Activated CD8-positive, alpha-beta T cell treated with anti-CD3 and anti-CD28 coated beads for 36 hours (primary cell): ENCODE measurements at regions not wholly inside any gene's neighbourhood (a gene's known extent, or its start where the extent isn't known, plus 50 kb on each side); places are given as distances from the start of the nearest gene placed in this dataset.

Source experiments
- ATAC-seq: fragments of 200-7000 bp; cut with Tn5 transposase; one replicate; pipeline ENCODE4 v1.10.0; 2021; ENCODE audit warnings: mild to moderate bottlenecking, moderate library complexity
- CTCF ChIA-PET: fragments of 350-600 bp; sonication (Branson Sonifier 250); formaldehyde crosslinking; loops from one replicate; lab custom pipeline; 2021; ENCODE audit warnings: antibody characterized with exemption; lab: Charles Lee
- POLR2A ChIA-PET: fragments of 350-600 bp; sonication (Branson Sonifier 250); formaldehyde crosslinking; loops from one replicate; lab custom pipeline; 2021; ENCODE audit warnings: antibody characterized with exemption; lab: Charles Lee
- DNase-seq: peaks from one replicate; pipeline ENCODE4 v3.0.0-alpha.2; 2020
- H3K27ac Mint-ChIP-seq: one replicate; pipeline ENCODE4 v1.8.0; 2021; ENCODE audit warnings: mild to moderate bottlenecking, mixed read lengths
- H3K27me3 Mint-ChIP-seq: one replicate; pipeline ENCODE4 v1.8.0; 2021; ENCODE audit warnings: mixed read lengths
- H3K36me3 Mint-ChIP-seq: one replicate; pipeline ENCODE4 v1.8.0; 2021; ENCODE audit warnings: low read depth, mixed read lengths
- H3K4me1 Mint-ChIP-seq: one replicate; pipeline ENCODE4 v1.8.0; 2021; ENCODE audit warnings: low read depth, mixed read lengths
- H3K4me3 Mint-ChIP-seq: one replicate; pipeline ENCODE4 v1.8.0; 2021; ENCODE audit warnings: mild to moderate bottlenecking, moderate library complexity, mixed read lengths
- H3K9me3 Mint-ChIP-seq: one replicate; pipeline ENCODE4 v1.8.0; 2021; ENCODE audit warnings: mixed read lengths
- intact Hi-C: fragments of 100-400 bp; cut with micrococcal nuclease; formaldehyde crosslinking; loops from one replicate; pipeline ENCODE4 v1.10.0; 2022
- TF ChIP-seq, protein P1 (sequence below): fragments of 200-600 bp; IDR thresholded peaks from one replicate; pipeline ENCODE4 v1.8.0; 2022; ENCODE audit warnings: antibody characterized with exemption, mild to moderate bottlenecking

DNA sequence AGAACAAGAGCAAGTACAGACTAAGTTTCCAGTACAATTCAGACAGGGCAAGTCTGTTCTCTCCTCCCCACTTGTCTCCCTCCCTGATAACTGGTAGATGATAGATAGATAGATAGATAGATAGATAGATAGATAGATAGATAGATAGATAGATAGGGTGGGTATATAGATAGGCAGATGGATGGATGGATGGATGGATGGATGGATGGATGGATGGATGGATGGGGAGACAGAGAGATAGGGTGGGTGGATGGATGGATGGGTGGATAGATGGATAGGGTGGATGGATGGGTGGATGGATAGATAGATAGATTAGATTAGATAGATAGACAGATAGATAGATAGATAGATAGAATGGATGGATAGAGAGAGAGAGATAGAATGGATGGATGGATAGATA lies 152.8 kb upstream of the MKLN1 start:
- Mint-ChIP-seq H3K9me3 (no peaks in the 10 kb centered on the region), H3K4me3 (no peak overlapping the region), H3K27ac (no peak overlapping the region), H3K4me1 (no peaks in the 10 kb centered on the region), H3K36me3 (no peaks in the 10 kb centered on the region), H3K27me3 (peaks cover 5% of the 10 kb centered on the region)
- TF ChIP-seq, protein P1, sequence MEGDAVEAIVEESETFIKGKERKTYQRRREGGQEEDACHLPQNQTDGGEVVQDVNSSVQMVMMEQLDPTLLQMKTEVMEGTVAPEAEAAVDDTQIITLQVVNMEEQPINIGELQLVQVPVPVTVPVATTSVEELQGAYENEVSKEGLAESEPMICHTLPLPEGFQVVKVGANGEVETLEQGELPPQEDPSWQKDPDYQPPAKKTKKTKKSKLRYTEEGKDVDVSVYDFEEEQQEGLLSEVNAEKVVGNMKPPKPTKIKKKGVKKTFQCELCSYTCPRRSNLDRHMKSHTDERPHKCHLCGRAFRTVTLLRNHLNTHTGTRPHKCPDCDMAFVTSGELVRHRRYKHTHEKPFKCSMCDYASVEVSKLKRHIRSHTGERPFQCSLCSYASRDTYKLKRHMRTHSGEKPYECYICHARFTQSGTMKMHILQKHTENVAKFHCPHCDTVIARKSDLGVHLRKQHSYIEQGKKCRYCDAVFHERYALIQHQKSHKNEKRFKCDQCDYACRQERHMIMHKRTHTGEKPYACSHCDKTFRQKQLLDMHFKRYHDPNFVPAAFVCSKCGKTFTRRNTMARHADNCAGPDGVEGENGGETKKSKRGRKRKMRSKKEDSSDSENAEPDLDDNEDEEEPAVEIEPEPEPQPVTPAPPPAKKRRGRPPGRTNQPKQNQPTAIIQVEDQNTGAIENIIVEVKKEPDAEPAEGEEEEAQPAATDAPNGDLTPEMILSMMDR, result no peak
- ChIA-PET CTCF (no interaction called here), POLR2A (no interaction called here)
- no peak for DNase-seq
- intact Hi-C loops, result no loop called here
- ATAC-seq, result no peak

DNA sequence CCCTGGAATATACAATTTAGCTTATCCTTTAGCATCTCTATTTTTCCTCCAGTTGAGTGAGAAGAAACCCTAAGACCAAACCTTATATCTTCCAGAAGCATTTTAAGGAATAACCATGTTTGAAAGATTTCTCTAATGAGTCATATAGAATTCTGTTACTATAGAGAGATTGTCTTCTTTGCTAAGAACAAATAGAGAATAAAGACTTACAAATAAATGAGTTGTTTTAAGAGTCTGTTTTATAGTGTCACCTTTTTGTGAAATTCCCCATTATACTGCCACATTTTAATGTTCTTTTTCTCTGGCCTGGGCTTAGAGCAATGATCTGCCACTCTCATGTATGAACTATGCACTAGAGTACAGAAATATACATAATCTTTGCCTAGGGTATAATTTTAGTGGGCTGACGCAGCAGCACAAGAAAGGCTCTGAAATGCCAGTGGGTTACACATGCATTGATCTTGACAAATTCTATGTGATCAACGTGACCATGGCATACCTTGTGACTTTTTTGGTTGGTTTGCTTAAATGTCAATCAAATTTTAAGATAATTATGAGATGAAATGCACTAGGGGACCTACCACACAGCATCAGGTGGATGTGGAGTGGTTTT lies 145.1 kb upstream of the MKLN1 start:
- H3K4me1 Mint-ChIP-seq, result peaks cover 37% of the 10 kb centered on the region
- H3K27me3 Mint-ChIP-seq, result no peaks in the 10 kb centered on the region
- intact Hi-C loops, result no loop called here
- TF ChIP-seq, protein P1, result no peak
- no peak overlapping the region for H3K4me3 Mint-ChIP-seq
- ChIA-PET POLR2A (no interaction called here), CTCF (interaction anchor here (1.2 kb wide), 1 partner anchor 61 kb away, joined by 3 read pairs; no protein-coding TSS in a partner anchor)
- DNase-seq (no peak), ATAC-seq (no peak)
- H3K9me3 Mint-ChIP-seq, result peaks cover 2% of the 10 kb centered on the region
- no peaks in the 10 kb centered on the region for H3K36me3 Mint-ChIP-seq
- no peak overlapping the region for H3K27ac Mint-ChIP-seq

DNA sequence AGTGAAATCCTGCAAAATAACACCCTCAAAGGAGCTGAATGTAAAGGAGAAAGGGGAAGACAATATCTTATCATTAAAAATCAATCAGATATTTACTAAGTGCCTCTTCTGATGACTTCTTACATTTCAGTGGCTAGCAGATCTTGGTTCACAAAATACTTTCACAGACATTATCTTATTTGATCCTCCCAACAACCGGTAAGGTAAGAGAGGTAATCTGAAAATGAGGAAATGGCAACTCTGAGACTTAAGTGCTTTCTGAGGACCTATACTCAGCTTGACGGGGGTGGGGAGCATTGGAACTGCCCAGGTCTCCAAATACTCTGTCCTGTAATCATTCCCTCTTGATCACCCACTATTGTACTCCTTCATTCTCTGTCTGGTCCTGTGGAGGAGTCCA lies 144.6 kb upstream of the MKLN1 start:
- H3K9me3 Mint-ChIP-seq, result peaks cover 3% of the 10 kb centered on the region
- ChIA-PET CTCF (no interaction called here), POLR2A (interaction anchor here (0.8 kb wide), 1 partner anchor 70 kb away, joined by 3 read pairs; no protein-coding TSS in a partner anchor)
- H3K4me3 Mint-ChIP-seq, result no peak overlapping the region
- H3K4me1 Mint-ChIP-seq, result peaks cover 40% of the 10 kb centered on the region
- ATAC-seq (no peak), DNase-seq (no peak)
- intact Hi-C loops, result no loop called here
- TF ChIP-seq, protein P1, result no peak
- no peaks in the 10 kb centered on the region for H3K27me3 Mint-ChIP-seq
- H3K27ac Mint-ChIP-seq, result peak overlapping the region; percentile 61
- peaks cover under 1% of the 10 kb centered on the region for H3K36me3 Mint-ChIP-seq

DNA sequence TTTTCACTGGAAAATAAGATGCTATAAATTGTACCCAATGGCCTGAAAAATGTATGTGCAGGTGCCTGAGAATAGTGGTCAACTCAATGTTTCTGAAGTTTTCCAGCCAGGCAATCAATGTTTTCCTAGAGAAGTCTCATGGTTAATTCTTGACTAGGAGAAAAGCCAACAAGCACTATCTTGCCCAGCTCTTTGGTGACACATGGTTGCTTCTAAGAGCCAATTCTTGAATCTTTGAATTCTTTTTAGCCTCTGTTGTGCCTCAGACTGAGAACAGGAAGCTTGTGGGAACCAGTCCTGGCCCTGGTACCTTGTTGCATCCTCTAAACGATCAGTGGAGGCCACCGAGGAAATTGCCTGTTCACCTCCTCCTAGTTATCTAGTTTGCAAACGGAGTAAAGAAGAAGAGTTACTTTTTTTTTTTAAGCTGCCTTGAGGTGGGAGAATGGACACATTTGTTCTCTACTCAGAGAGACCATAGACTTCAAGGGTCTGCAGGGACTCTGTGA lies 144.0 kb upstream of the MKLN1 start:
- Mint-ChIP-seq H3K36me3 (peaks cover 3% of the 10 kb centered on the region), H3K27ac (peak overlapping the region; percentile 61), H3K27me3 (no peaks in the 10 kb centered on the region), H3K9me3 (peaks cover 5% of the 10 kb centered on the region), H3K4me1 (peaks cover 45% of the 10 kb centered on the region), H3K4me3 (no peak overlapping the region)
- ATAC-seq, result peak; percentile 21
- DNase-seq, result peak; percentile 47
- TF ChIP-seq, protein P1, result no peak
- intact Hi-C loops, result no loop called here
- POLR2A ChIA-PET, result interaction anchor here (0.8 kb wide), 1 partner anchor 69 kb away, joined by 3 read pairs; no protein-coding TSS in a partner anchor
- CTCF ChIA-PET, result no interaction called here

DNA sequence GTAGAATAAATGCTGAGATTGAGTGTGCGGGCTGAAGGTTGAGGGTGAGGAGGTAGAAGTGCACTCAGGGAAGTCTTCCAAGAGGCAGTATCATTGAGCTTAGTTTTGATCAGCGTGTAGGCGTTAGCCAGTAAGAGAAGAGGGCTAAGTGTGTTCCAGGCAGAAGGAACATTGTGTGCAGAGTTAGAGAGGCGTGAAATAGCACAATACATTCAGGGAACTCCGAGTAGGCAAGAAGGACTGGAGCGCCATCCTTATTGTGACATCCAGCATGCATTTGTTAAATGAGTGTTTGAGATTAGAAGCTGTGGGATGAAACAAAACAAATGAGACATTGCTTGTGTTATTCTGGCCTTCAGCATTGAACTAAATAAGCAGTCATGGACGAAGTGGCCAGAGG lies 140.9 kb upstream of the MKLN1 start:
- TF ChIP-seq, protein P1, result no peak
- DNase-seq, result no peak
- no peak for ATAC-seq
- ChIA-PET POLR2A (interaction anchor here (0.6 to 6.0 kb wide), 2 partner anchors 33 to 79 kb away, joined by 3 to 41 read pairs; no protein-coding TSS in a partner anchor), CTCF (no interaction called here)
- H3K27me3 Mint-ChIP-seq, result no peaks in the 10 kb centered on the region
- H3K27ac Mint-ChIP-seq, result peak overlapping the region; percentile 17
- H3K4me3 Mint-ChIP-seq, result no peak overlapping the region
- peaks cover 74% of the 10 kb centered on the region for H3K4me1 Mint-ChIP-seq
- H3K9me3 Mint-ChIP-seq, result peaks cover 5% of the 10 kb centered on the region
- peaks cover 3% of the 10 kb centered on the region for H3K36me3 Mint-ChIP-seq
- intact Hi-C loops, result loop anchor here (5.0 kb wide), 1 partner anchor 80 kb away; no protein-coding TSS in a partner anchor
